DMS153 treated with DMSO at 0.1 percent for 48 hours (cell line): ENCODE measurements at regions not wholly inside any gene's neighbourhood (a gene's known extent, or its start where the extent isn't known, plus 50 kb on each side); places are given as distances from the start of the nearest gene placed in this dataset.
"Not testable (repeated sequence)": the region's sequence is repeated elsewhere in the genome, so short reads cannot be mapped to it uniquely, and the experiment has no call there.

Source experiments
- DNase-seq: peaks from one replicate; lab custom pipeline; 2025; ENCODE audit not compliant: unreplicated experiment; lab: John Stamatoyannopoulos, UW

DNA sequence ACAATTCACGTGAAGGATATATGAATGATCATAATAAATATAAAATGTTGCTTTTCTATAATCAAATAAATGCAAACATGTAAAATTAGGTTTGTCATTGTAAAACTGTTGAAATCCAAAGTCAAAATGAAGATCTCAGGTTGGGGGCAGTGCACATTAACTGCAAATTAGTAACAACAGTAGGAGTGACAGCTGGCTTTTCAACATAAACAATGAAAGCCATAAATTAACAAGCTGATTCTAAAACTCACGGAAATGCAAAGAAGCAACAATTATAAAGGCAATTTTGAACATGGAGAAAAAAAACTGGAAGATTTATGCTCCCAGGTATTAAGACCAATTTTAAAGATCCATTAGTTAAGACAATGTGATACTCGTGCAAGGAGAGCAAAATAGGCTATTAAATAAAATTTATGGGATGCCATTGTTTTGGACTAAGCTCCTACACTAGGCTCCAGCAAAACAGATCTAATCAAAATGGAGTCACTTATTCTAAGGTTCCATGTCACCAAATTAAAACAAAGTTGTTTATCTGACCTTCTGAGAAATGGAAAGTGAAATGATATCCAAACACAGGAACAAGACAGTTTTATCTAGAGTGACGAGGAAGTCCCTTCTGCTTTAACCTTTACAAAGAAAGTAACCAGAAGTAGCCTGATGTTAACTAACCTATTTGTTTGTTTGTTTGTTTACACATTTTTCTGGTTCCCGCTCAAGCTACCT, 770.8 kb downstream of the EPHA7 start:
- peak; percentile 45 for DNase-seq

GRCh38 chr6:92647630-92648029, 771.7 kb downstream of the EPHA7 start:
- peak; percentile 21 for DNase-seq

DNA sequence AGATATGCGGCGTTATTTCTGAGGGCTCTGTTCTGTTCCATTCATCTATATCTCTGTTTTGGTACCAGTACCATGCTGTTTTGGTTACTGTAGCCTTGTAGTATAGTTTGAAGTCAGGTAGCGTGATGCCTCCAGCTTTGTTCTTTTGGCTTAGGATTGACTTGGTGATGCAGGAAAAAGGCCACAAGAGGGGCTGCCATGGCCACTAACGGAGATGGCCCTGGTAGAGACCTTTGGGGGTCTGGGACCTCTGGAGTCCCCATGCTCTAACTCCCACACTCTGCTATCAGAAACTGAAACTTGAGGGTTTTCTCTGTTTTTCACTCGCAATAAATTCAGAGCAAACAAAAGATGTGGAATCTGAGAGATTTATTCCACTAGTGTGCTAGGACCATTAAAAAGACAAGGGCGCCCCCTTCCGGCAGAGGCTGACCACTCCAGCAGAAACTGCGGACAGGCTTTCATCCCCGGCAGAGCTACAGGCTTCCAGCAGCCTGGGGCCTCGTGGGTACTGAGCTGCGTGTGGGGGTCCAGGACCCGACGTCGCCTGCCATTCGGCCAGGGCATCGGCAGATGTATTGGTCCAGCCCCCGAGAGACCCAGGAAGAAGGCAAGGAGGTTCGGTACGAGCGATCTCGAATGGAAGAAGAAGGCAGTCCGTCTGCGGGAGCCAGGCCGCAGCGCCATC, 775.1 kb downstream of the EPHA7 start:
- DNase-seq = not testable (repeated sequence)

- DNase-seq = no peak
These were observed 783.7 kb downstream of the EPHA7 start for GRCh38 chr6:92635553-92636153.

DNA sequence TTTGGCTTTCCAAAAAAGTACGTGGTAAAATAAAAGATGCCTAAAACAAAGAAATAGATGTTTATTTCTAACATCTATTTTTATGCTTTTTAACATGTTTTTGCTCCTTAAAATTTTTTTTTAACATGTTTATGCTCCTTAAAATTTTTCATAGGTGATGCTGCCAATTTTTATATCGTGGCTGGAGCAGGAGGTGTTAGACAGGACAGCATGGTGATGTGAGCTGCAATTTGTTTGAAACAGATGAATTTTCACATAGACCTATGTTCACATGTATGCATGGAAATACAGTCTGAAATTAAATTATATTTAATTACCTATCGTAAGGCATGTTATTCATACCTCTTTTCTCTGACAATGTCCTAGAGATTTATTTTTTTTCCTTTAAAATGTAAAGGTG, 784.8 kb downstream of the EPHA7 start:
- DNase-seq = no peak

DNA sequence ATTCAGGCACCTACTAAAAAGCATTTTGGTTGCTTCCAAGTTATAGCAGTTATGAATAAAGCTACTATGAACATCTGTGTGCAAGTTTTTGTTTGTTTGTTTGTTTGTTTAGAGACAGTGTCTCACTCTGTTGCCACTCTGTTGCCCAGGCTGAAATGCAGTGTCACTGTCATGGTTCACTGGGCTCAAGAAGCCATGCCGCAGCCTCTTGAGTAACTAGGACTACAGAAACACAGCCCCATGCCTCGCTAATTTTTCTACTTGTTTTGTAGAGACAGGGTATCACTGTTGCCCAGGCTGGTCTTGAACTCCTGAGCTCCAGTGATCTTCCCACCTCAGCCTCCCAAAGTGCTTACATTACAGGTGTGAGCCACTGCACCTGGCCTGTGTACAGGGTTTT, 795.9 kb downstream of the EPHA7 start:
- no peak for DNase-seq

- DNase-seq = no peak
These were observed 801.6 kb downstream of the EPHA7 start for GRCh38 chr6:92617721-92618120.

DNA sequence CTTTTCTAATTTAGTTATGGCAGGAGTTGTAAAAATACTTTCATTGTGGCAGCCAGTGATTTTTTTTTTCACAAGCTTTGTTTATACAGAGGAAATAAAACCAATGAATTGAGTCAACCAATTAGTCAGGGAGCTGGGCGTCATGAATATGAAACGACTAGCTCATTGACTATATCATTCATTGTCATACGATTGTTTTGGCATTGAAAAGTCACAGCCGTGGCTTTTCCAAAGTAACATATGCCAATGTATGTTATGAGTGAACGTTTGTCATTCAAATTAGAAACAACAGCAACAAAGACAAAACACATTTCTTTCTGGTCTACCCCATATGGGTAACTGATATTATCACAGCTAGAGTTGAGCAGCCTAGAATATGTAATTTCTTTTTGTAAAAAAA, 810.6 kb downstream of the EPHA7 start:
- no peak for DNase-seq

DNA sequence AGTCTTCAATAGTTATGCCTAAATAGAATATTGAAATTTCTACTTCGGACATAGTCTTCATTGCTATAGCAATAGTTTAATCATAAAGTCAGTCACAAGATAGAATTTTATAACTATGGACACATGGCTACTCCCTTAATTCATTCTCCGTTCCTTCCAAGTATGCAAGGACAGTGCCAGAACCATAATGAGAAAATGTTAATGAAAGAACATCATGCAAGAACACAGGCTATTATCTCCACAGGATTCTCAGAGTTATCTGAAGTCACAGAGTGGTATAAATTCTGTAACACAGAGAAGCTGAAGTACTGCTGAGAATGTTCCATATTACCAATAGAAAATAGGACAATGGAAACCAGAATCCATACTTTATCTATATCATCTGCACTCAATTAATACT, 826.2 kb downstream of the EPHA7 start:
- DNase-seq = no peak

DNA sequence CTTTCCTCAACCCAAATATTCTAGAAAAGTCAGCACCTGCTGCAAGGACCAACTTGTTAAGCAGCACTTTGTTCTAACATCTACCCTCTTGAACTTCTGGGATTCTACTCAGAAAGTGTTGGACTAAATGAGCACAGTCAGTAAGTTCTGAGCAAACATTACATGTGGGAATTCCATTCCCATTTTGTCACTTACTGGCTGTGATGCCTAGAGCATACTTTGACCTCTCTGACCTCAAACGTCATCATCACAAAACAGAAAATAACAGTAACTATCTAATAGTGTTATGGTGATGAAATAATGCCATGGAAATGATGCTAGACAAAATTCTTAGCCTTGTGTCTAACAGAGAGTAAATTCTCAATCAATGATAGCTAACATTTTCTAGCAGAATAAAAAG, 829.4 kb downstream of the EPHA7 start:
- no peak for DNase-seq

GRCh38 chr6:92588148-92588547, 831.2 kb downstream of the EPHA7 start:
- DNase-seq = no peak

- no peak for DNase-seq
These were observed 831.8 kb downstream of the EPHA7 start for GRCh38 chr6:92587525-92587924.

DNA sequence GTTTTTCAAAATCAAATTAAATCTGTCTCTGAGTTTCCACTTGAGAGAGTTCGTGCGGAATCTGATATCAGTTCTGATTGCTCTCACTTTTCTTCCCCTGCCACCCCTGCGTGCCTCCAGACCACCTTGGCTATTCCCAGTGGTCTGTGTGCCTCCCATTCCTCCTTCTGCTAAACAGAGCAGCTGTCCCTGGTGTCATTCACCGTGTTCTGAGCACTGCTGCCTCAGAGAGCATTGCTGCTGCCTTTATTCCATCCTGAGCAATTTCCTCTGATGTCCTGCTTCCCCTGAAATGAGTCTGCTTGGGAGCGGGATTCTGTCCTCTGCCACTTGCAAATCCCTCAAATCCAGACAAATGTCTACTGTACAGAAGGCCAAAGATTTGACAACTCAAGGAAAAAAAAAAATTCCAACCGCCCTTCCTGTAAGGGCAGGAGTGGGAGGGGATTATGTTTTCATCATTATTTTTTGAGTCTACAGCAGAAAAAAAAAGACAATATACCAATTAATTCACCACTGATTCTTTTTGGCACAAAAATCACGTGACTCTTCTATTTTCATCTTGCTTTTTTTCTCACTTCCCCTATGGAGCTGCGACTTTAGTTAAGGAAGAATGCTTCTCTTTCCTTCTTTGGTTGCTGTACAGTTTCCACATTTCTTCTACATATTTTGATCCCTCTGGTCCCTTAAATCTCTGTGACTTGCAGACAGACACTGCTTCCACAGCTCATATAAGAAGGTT, 833.0 kb downstream of the EPHA7 start:
- DNase-seq = no peak

DNA sequence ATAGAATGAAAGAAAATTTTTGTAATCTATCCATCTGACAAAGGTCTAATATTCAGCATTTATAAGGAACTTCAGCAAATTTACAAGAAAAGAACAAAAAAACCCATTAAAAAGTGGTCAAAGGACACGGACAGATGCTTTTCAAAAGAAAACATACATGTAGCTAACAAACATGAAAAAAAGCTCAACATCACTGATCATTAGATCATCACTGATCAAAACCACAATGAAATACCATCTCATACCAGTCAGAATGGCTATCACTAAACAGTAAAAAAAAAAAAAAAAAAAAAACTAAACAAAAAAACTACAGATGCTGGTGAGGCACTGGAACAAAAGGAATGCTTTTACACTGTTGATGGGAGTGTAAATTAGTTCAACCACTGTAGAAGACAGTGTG, 837.1 kb downstream of the EPHA7 start:
- DNase-seq = no peak

DNA sequence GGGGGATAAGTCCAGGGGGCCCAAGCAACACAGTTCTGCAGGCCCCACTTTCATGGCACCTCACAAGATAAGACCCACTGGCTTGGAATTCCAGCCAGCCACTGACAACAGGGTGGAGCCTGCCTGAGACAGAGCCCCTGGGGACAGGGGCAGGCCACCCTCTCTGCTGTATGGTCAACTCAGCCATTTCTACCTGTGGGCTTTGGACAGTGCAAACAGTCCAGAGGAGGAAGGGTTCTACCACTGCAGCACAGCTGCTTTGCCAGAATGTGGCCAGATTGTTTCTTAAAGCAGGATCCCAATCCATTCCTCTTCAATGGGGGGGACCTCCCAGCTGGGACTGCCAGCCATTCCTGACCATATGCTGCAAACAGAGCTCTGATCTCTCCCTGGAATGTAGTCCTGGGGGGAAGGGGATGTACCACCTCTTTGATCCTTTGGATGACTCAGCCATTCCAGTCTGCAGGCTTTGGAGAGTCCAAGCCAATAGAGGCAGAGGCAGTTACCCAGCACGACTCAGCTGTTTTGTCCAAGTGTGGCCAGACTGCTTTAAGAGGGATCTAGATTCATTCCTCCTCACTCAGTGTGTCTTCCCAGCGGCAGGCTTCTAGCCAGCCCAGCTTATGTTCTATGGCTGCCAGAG, 842.2 kb downstream of the EPHA7 start:
- no peak for DNase-seq

DNA sequence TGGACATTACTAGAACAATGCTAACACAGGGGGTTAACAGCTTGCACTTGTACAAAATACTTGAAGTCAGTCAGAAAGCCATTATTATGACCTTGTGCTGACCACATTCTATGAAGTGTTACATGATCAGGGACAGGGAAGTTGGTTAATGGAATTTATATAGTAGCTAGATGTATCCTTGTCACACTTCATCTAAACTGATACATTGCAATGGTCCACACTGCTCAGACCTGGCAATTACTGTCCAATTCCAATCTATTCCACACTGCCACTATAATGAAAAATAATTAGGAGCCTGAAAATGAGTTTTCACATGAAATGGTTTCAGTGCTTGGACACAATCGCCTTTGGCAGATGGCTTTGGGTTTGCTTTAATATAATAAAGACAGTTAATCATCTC, 850.8 kb downstream of the EPHA7 start:
- DNase-seq = no peak

DNA sequence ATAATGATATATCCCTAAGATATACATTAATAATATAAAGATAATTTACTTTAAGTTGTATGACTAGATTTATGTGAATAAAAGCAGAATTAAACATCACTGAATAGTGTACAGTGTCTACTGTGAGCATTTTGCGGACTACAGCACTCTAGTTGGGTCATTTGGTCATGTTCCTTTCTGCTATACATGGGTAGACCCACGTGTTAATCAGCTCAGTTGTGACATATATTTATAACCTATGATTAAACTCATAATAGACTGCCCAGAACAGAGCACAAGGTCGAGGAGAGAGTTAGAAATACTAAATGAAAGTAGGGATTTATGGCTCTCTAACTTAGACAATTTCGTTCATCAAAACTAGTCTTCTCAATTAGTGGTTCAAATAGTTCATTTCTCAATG, 852.7 kb downstream of the EPHA7 start:
- no peak for DNase-seq

GRCh38 chr6:92564376-92564775, 855.0 kb downstream of the EPHA7 start:
- no peak for DNase-seq

DNA sequence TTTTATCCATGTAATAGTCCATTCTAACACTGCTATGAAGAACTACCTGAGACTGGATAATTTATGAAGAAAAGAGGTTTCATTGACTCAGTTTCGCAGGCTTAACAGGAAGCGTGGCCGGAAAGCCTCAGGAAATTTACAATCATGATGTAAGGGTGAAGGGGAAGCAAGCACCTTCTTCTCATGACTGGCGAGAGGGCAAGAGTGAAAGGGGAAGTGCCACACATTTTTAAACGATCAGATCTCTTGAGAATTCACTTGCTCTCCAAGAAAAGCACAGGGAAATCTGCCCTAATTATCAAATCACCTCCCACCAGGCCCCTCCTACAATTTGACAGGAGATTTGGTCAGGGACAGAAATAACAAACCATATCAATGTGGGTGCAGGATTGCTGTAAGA, 859.7 kb downstream of the EPHA7 start:
- DNase-seq = no peak

DNA sequence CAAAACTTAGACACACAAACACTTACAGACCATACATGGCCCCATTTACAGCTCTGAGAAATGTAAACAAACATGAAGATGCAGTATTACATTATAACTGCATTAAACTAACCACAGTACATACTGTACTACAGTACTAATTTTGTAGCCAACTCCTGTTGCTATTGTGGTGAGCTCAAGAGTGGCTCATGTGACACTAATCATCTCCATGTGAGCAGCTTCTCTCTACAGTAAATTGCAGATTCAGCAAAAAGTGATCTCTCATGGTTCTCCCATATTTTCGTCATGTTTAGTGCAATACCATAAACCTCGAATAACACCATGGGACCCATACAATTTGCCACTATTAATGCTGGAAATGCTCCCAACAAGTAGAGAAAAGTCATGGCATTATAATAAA, 860.4 kb downstream of the EPHA7 start:
- no peak for DNase-seq

GRCh38 chr6:92550501-92550900, 868.9 kb downstream of the EPHA7 start:
- no peak for DNase-seq
